ENCODE measurements at regions not wholly inside any gene's neighbourhood (a gene's known extent, or its start where the extent isn't known, plus 50 kb on each side); places are given as distances from the start of the nearest gene placed in this dataset.
"Not testable (repeated sequence)": the region's sequence is repeated elsewhere in the genome, so short reads cannot be mapped to it uniquely, and the experiment has no call there.

GRCh38 chr2:236776695-236777251, 207.1 kb downstream of the ACKR3 start:
- DNase-seq = no peak

GRCh38 chr2:236777408-236777807, 207.8 kb downstream of the ACKR3 start:
- DNase-seq = no peak

- no peak for DNase-seq
Measured at GRCh38 chr2:236781933-236782816, 212.6 kb downstream of the ACKR3 start.

- DNase-seq = no peak
Measured at GRCh38 chr2:236782938-236783337, 213.3 kb downstream of the ACKR3 start.

GRCh38 chr2:236783417-236784020, 213.9 kb downstream of the ACKR3 start:
- DNase-seq = no peak

- DNase-seq = no peak
Measured at GRCh38 chr2:236785611-236786057, 216.0 kb downstream of the ACKR3 start.

- DNase-seq = no peak
Measured at GRCh38 chr2:236786751-236787150, 217.1 kb downstream of the ACKR3 start.

- DNase-seq = not testable (repeated sequence)
Measured at GRCh38 chr2:236787376-236787775, 217.8 kb downstream of the ACKR3 start.

GRCh38 chr2:236787885-236788284, 218.3 kb downstream of the ACKR3 start:
- peak; percentile 41 for DNase-seq

- no peak for DNase-seq
Measured at GRCh38 chr2:236790963-236791362, 221.3 kb downstream of the ACKR3 start.

GRCh38 chr2:236793023-236794011, 223.7 kb downstream of the ACKR3 start:
- DNase-seq = no peak

GRCh38 chr2:236794176-236794957, 224.7 kb downstream of the ACKR3 start:
- no peak for DNase-seq

GRCh38 chr2:236795169-236795860, 225.7 kb downstream of the ACKR3 start:
- no peak for DNase-seq

GRCh38 chr2:236795861-236796219, 226.2 kb downstream of the ACKR3 start:
- DNase-seq = no peak

- no peak for DNase-seq
Measured at GRCh38 chr2:236796236-236796635, 226.6 kb downstream of the ACKR3 start.

- DNase-seq = no peak
Measured at GRCh38 chr2:236797411-236797810, 227.8 kb downstream of the ACKR3 start.

- DNase-seq = no peak
Measured at GRCh38 chr2:236798491-236798890, 228.9 kb downstream of the ACKR3 start.

- DNase-seq = no peak
Measured at GRCh38 chr2:236799391-236800026, 229.9 kb downstream of the ACKR3 start.

- DNase-seq = no peak
Measured at GRCh38 chr2:236802862-236803261, 233.2 kb downstream of the ACKR3 start.

- no peak for DNase-seq
Measured at GRCh38 chr2:236803621-236804020, 234.0 kb downstream of the ACKR3 start.
